OCI-LY3 (cell line): ENCODE measurements at regions not wholly inside any gene's neighbourhood (a gene's known extent, or its start where the extent isn't known, plus 50 kb on each side); places are given as distances from the start of the nearest gene placed in this dataset.

Experiments
- H2AFZ ChIP-seq: fragments of 200-600, 300-600 bp; shearing (Covaris generic); 2 replicates; pipeline ENCODE4 v1.6.0; 2014; ENCODE audit warnings: antibody characterized with exemption, low read depth, low read length
- H3K27ac ChIP-seq: fragments of 200-600, 300-600 bp; sonication (generic); 2 replicates; pipeline ENCODE4 v1.5.1; 2014; ENCODE audit warnings: mild to moderate bottlenecking, low read length, moderate library complexity, mixed read lengths
- H3K27me3 ChIP-seq: fragments of 200-600, 300-600 bp; sonication (generic); 2 replicates; pipeline ENCODE4 v1.6.1; 2014; ENCODE audit warnings: low read depth, low read length, mixed read lengths
- H3K36me3 ChIP-seq: fragments of 200-600, 300-600 bp; sonication (generic); replicated peaks from 2 replicates; pipeline ENCODE3; 2014; ENCODE audit warnings: low read depth, low read length, mixed read lengths
- H3K4me1 ChIP-seq: fragments of 300-600, 200-600 bp; sonication (generic); 2 replicates; pipeline ENCODE4 v1.6.1; 2014; ENCODE audit warnings: low read length, mixed read lengths
- H3K4me2 ChIP-seq: fragments of 200-600, 300-600 bp; sonication (generic); 2 replicates; pipeline ENCODE4 v1.6.1; 2014; ENCODE audit warnings: low read length, mixed read lengths
- H3K4me3 ChIP-seq: fragments of 300-600, 200-600 bp; sonication (generic); 2 replicates; pipeline ENCODE4 v1.5.1; 2014; ENCODE audit warnings: antibody characterized with exemption, mild to moderate bottlenecking, low read length, moderate library complexity
- H3K79me2 ChIP-seq: fragments of 300-600, 200-600 bp; shearing (Covaris generic); 2 replicates; pipeline ENCODE4 v1.6.1; 2014; ENCODE audit warnings: mild to moderate bottlenecking, low read length, mixed read lengths
- H3K9ac ChIP-seq: fragments of 300-600, 200-600 bp; shearing (Covaris generic); 2 replicates; pipeline ENCODE4 v1.6.0; 2014; ENCODE audit warnings: mild to moderate bottlenecking, low read length, moderate library complexity
- H3K9me3 ChIP-seq: fragments of 200-600, 300-600 bp; shearing (Covaris generic); 2 replicates; pipeline ENCODE4 v1.6.1; 2014; ENCODE audit warnings: low read length, mixed read lengths; ENCODE audit not compliant: insufficient read depth
- H4K20me1 ChIP-seq: fragments of 200-600, 300-600 bp; sonication (generic); 2 replicates; pipeline ENCODE4 v1.6.1; 2016; ENCODE audit warnings: low read length, mixed read lengths; ENCODE audit not compliant: insufficient read depth
- EZH2phosphoT487 ChIP-seq: fragments of 200-600 bp; shearing (Covaris generic); IDR thresholded peaks from 2 replicates; pipeline ENCODE4 v1.6.1; 2018; ENCODE audit warnings: antibody characterized with exemption, mixed run types, low read depth
- TF ChIP-seq, protein P1 (sequence below): fragments of 200-600, 300-600 bp; sonication (generic); IDR thresholded peaks from 2 replicates; pipeline ENCODE4 v1.5.1; 2014; ENCODE audit warnings: antibody characterized with exemption, low read length, low read depth

DNA sequence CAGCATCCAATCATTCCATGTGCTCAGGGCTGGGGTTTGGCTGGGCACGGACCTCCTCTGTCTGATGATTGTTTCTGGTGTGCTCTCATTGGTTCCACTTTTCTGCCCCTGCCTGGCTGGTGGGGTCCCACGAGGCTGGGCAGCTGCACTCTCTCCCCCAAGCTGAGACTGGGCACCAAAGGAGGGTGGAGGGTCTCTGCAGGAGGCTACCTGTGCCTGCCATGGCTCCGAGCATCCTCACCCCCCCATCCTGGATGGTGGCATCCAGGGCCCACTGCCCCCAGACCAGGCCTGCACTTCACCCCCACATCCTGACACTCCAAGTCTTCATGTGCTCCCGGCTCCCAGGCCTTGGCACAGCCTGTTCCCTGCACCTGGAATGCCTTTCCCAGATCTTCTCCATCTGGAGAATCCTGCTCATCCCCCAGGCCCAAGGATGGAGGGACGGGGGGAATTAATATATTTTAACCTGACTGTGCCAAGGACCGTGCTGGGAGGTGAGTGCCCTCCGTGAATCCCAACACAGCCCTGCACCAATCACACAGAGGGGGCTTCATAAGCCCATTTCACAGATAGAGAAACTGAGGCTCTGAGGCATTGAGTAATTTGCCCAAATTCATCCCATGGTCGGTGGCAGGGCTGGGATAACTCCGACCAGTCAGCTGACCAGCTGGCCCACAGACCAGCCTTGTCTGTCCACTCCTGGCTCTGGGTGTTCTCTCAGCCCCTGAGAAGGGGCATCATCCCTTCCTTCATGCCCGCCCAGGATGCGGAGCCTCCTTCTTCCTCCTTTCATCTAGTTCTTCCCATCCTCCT is 403.4 kb downstream of the MATN1 start:
- Histone ChIP-seq H3K27ac (no peak overlapping the region), H3K79me2 (no peaks in the 10 kb centered on the region), H3K4me2 (no peak overlapping the region), H3K9ac (no peak overlapping the region), H2AFZ (no peak overlapping the region), H3K4me3 (no peak overlapping the region), H3K4me1 (no peaks in the 10 kb centered on the region), H3K36me3 (no peaks in the 10 kb centered on the region), H4K20me1 (no peaks in the 10 kb centered on the region), H3K9me3 (no peaks in the 10 kb centered on the region), H3K27me3 (no peaks in the 10 kb centered on the region)
- no peak for TF ChIP-seq EZH2phosphoT487
- TF ChIP-seq, protein P1, sequence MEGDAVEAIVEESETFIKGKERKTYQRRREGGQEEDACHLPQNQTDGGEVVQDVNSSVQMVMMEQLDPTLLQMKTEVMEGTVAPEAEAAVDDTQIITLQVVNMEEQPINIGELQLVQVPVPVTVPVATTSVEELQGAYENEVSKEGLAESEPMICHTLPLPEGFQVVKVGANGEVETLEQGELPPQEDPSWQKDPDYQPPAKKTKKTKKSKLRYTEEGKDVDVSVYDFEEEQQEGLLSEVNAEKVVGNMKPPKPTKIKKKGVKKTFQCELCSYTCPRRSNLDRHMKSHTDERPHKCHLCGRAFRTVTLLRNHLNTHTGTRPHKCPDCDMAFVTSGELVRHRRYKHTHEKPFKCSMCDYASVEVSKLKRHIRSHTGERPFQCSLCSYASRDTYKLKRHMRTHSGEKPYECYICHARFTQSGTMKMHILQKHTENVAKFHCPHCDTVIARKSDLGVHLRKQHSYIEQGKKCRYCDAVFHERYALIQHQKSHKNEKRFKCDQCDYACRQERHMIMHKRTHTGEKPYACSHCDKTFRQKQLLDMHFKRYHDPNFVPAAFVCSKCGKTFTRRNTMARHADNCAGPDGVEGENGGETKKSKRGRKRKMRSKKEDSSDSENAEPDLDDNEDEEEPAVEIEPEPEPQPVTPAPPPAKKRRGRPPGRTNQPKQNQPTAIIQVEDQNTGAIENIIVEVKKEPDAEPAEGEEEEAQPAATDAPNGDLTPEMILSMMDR = no peak

DNA sequence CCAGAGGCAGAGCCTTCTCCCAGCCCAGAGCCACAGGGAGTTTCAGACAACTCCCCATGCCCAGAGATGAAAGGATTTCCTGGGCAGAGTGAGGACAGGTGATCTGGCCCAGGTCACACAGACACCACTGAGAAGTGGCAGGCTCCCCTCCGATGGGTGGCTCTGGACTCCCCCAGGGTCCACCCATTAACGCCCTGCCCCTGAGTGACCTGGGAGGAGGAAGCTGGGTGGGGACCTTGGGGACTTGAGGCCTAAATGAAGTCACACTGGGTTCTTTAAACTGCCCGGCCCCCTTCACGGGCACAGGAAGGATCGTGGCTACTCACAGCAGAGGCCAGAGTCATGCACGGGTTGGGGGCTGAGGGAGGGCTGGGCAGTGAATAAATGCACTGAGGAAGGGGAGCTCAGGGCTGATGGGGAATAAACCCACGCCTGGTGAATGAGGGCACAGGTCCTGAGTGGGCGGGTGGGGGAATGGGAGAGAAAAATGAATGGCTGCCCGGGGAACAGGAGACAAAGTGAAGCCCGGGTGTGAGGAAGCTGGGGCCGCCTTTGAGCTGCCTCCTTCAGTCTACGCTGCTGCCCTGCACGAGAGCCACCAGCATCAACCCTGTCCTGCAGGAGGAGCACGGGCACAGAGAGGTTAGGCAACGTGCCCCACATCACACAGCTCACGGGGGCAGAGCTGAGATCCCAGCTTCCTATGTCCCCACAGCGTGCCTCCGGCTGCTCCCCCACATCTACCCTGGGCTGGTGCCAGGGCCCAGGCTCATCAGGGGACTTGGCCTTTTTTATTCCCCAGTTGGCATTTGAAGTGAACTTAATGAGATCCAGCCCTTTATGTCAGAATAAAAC is 404.3 kb downstream of the MATN1 start:
- TF ChIP-seq, protein P1 = no peak
- no peaks in the 10 kb centered on the region for H4K20me1 ChIP-seq
- H3K9me3 ChIP-seq = no peaks in the 10 kb centered on the region
- no peak overlapping the region for H3K4me3 ChIP-seq
- no peaks in the 10 kb centered on the region for H3K36me3 ChIP-seq
- H3K27ac ChIP-seq = no peak overlapping the region
- H2AFZ ChIP-seq = no peak overlapping the region
- no peaks in the 10 kb centered on the region for H3K4me1 ChIP-seq
- no peak overlapping the region for H3K9ac ChIP-seq
- no peaks in the 10 kb centered on the region for H3K79me2 ChIP-seq
- H3K4me2 ChIP-seq = no peak overlapping the region
- no peaks in the 10 kb centered on the region for H3K27me3 ChIP-seq

DNA sequence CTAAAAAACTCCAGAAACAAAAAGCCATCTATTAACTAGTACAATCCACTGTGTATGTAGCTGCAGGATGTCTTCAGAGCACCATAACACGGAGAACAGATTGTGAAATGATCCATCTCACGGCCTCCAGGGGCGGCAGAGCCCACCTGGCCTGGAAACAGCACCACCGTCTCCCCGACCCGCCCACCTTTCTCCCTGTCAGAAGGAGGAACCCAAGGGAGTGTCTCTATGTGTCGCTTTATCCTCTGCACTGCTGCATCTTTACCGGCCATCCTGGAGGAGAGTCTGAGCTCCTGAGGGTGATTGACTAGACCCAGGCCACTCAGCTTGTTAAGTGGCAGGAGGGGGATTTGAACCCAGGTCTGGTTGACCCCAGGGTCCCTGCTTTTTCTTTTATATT is 405.0 kb downstream of the MATN1 start:
- no peaks in the 10 kb centered on the region for H3K4me1 ChIP-seq
- no peak overlapping the region for H3K4me3 ChIP-seq

GRCh38 chr1:30317921-30318320 is 405.5 kb downstream of the MATN1 start:
- H3K27ac ChIP-seq = no peak overlapping the region
- no peak for TF ChIP-seq EZH2phosphoT487
- TF ChIP-seq, protein P1 = no peak
- no peaks in the 10 kb centered on the region for H3K27me3 ChIP-seq
- H3K9me3 ChIP-seq = no peaks in the 10 kb centered on the region
- H3K4me1 ChIP-seq = no peaks in the 10 kb centered on the region
- no peaks in the 10 kb centered on the region for H3K36me3 ChIP-seq
- H4K20me1 ChIP-seq = no peaks in the 10 kb centered on the region
- H3K79me2 ChIP-seq = no peaks in the 10 kb centered on the region
- H3K4me3 ChIP-seq = no peak overlapping the region
- no peak overlapping the region for H3K9ac ChIP-seq
- H2AFZ ChIP-seq = no peak overlapping the region
- H3K4me2 ChIP-seq = no peak overlapping the region

More for the DNA sequence above, 405.0 kb downstream of the MATN1 start:
- H3K79me2 ChIP-seq = no peaks in the 10 kb centered on the region
- TF ChIP-seq EZH2phosphoT487 = no peak
- TF ChIP-seq, protein P1 = no peak
- no peak overlapping the region for H3K27ac ChIP-seq
- no peak overlapping the region for H3K9ac ChIP-seq
- no peak overlapping the region for H3K4me2 ChIP-seq
- no peak overlapping the region for H2AFZ ChIP-seq
- no peaks in the 10 kb centered on the region for H3K27me3 ChIP-seq
- H3K9me3 ChIP-seq = no peaks in the 10 kb centered on the region
- H4K20me1 ChIP-seq = no peaks in the 10 kb centered on the region
- H3K36me3 ChIP-seq = no peaks in the 10 kb centered on the region
